GM21576 (cell line): ENCODE measurements at regions not wholly inside any gene's neighbourhood (a gene's known extent, or its start where the extent isn't known, plus 50 kb on each side); places are given as distances from the start of the nearest gene placed in this dataset.

Experiments used
- ATAC-seq: cut with Tn5 transposase; IDR thresholded peaks from one replicate; pipeline ENCODE4 v1.9.1; 2021; ENCODE audit warnings: mild to moderate bottlenecking, moderate library complexity; ENCODE audit not compliant: unreplicated experiment

DNA sequence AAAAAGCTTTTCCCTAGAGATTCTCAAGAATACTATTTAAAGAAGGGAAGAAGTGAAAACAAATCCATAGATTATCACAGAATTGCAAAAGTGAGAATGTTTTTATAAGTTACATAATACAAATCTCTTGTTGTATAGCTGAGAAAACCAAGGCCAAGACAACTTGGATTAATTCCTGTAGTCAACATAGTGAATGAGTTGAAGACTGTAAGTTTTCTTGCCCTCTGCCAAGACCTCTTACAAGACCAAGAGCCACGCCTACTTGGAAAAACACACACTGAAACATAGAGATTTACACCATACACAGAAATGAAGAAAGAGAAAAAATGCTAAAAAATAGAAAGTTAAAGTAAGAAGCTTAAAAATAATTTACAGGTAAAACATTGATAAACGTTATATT, 2024.0 kb downstream of the PCDH7 start:
- no peak for ATAC-seq

DNA sequence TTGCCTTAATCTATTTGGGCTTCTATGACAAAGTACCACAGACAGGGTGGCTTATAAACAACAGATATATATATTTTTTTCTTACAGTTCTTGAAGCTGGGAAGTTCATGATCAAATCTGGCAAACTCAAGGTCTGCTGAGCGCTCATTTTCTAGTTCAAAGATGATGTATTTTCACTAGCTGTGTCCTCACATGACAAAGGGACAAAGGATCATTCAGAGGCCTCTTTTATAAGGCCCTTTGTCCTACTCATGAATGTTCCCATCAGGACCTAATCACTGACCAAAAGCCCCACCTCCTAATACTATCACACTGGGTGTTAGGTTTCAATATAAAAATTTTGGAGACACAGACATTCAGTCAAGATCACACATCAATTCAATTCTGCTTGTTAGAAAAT, 2025.2 kb downstream of the PCDH7 start:
- ATAC-seq, result no peak

DNA sequence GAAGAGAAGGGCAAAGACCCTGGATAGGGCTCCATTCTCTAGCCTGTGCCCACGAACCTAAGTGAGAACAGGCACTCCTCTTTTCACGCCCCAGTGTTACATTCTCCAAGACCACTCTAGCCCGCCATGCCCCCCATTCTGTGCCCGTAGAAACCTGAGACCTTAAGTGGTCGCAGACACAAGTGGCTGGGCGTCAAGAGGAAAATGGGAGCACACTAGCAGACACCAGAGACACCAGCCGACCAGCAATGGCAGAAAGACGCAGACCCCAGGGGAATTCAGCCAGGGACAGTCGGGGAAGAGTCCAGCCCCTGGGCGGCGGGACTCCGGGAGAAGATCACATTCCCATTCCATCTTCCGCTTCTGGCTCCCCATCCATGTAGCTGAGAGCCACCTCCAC, 2027.9 kb downstream of the PCDH7 start:
- ATAC-seq, result no peak

- ATAC-seq, result no peak
These were observed 2028.3 kb downstream of the PCDH7 start for GRCh38 chr4:32748498-32748897.

GRCh38 chr4:32752962-32753361, 2032.8 kb downstream of the PCDH7 start:
- no peak for ATAC-seq

DNA sequence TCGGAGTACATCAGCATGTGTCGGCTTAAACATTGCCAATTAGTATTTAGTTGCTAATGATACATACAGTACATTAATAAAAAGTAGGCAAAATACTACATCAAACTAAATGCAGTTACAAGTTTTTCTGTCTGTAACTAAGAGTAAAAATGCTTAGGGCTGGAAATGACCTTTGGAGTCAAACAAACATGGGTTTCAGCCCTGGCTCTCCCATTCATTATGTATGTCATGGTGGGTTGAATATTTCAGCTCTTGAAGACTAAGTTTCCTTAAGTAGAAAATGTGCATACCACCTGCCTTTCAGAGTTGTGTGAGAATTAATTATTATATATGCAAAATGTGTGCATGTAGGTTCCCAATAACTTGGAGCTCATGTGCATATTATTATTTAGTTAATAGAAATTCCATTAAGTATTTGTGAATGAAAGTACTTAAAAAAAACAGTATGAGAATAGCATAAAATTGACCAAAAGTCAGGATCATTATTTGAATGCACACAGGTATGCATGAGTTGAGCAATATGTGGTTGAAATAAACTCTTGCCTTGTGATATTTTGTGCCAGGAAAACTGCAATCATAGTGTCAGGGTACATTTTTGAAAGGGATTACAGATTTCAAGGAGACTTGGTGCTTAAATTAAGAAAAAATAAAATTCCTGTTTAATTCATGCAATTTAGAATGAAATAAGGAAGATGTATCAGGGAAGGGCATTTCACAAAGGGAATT, 2048.7 kb downstream of the PCDH7 start:
- ATAC-seq, result no peak

- ATAC-seq, result no peak
These were observed 2051.3 kb downstream of the PCDH7 start for GRCh38 chr4:32771491-32771890.

DNA sequence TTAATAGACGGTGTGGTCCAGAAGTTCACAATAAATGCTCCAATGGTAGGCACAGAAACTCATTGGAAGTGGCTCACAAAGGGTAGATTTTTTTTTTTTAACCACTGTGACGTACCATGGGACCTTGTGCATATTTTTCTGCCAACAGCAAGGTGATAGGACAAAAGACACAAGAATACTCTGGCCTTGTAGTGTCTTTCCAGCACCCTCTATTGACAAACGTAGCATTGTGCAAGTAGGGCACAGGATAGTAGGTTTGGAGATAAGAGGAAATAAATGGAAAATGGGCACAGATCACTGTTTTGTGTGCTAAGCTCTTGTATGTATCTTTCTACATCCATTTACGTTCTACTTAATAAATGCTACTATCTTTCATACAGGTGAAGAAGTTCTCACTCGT, 2054.9 kb downstream of the PCDH7 start:
- ATAC-seq, result no peak

DNA sequence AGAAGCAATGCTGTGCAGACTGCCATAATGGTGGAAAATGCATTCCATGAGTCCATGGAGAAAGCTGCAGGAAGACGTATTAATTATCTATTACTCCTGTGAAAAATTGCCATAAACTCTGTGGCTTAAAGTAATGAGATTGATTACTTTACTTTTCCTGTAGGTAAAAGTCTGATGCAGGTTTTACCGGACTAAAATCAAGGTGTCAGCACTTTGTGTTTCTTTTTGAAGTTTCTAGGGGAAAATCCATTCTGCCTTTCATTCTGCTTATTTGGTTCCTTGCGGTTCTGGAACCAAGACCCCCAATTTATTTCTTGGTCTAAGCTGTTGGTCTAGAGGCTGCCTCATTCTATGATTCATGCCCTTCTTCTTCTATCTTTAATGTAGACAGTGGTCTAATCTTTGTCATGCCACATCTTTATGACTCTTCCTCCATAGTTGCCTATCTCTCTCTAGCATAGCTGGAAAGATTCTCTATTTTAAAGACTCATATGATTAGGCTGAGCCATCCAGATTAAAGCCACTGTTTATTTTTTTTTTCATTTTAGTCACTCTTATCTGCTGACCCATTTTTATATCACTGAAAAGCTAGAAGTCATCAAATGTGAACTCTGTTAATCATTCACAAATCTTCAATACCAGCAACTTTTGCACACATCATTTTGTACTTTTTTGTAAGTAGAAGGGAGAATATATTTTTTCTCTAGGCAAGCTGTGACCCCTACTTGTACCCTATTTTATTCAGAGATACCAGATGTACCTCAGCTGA, 2056.4 kb downstream of the PCDH7 start:
- no peak for ATAC-seq

DNA sequence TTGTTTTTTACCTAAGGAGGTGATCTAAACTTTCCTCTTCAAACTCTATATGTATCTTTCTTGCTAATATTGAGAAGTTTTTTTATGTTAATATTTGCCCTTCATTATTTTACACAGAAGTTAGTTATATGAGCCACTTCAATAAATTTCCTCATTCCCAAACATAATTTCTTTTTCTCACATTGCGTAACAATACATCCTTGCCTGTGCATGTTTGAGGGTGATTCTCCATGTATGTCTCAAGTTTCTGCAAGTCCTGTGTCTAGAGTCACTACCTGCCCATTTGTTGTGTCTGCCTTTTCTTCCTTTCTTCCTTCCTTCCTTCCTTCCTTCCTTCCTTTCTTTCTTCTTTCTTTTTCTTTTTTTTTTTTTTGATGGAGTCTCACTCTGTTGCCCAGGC, 2057.9 kb downstream of the PCDH7 start:
- no peak for ATAC-seq

GRCh38 chr4:32778938-32779337, 2058.8 kb downstream of the PCDH7 start:
- no peak for ATAC-seq

- no peak for ATAC-seq
These were observed 2068.9 kb downstream of the PCDH7 start for GRCh38 chr4:32789026-32789608.

- no peak for ATAC-seq
These were observed 2070.6 kb downstream of the PCDH7 start for GRCh38 chr4:32790803-32791202.

DNA sequence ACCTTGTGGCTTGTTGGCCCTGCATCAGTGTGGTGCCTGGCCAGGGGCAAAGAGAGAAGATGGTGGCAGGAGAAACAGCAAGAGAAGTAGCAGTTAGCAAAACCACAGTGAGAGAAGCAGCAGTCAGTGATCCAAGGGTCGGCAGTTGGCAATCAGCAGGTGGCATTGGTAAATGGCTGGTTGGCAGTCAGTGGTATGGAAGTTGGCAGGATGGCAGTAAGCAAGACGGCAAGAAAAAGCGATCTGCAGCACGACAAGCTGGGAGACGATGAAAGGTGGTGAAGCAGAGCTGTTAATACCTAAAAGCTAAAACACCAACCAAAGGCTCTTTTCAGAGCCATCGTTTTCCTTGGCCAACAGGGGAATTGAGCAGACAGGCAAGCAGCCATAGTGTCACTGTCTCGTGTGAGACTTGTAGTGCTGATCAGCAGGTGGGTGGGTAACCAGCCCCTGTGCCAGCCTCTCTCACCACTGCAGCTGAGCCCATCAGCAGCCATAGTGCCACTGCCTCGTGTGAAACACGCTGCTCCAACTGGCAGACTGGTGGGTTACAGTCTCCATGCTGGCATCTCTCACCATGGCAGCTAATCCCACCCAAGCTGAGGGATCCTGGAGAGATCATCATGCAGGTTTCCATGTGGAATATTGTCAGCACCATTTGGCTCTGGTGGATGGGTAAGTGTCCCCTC, 2078.4 kb downstream of the PCDH7 start:
- no peak for ATAC-seq

DNA sequence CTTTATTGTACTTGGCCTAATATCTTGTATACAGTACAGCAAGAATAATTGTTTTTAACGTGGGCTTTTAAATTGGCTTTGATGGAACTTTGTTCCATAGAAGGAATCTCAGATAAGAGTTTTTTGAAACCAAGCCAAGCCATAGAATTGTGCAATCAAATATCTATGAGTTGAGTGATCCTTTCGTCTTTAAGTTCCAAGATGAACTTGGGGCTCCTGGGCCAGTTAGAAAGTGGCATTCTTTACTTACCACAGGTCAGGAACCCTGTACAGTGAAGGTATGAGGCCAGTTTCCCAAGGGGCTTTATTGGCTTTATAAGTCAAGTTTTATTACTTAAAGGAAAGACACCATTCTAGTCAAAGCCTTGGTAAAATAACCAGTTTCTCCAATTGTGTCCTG, 2104.2 kb downstream of the PCDH7 start:
- no peak for ATAC-seq

DNA sequence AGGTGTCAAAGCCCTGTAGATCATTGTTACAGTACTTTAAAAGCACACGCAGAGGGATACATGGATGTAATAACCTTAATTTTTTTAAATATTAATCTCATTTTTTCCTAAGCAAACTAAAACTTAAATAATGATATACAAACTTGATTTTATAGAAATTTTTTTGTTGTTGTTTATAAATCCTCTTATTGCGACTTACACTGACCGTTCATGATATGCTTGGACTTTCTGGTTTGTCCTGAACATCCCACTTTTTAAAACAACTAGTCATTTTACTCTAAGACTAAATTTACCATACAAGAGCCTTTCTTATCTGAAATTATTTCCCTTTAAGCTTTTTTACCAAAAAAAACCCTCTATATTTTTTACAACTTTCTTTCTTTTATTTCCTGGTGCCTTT, 2106.0 kb downstream of the PCDH7 start:
- ATAC-seq, result no peak

DNA sequence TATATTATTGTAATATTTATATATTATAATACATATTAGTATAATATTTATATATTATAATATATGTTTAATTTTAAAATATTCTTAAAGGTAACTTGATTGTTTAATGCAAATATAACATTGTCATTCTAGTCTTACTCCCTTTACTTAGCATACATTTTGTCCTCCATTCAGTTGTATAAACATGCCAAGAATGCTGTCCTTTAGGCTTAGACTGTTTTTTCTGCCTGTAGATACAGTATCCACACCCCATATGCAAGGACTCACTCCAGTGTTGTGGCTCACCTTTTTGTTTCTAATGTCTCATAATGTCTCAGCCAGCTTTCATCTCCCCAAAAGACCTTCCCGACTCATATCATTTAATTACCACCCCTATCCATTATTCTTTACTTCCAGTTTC, 2110.0 kb downstream of the PCDH7 start:
- ATAC-seq, result no peak

DNA sequence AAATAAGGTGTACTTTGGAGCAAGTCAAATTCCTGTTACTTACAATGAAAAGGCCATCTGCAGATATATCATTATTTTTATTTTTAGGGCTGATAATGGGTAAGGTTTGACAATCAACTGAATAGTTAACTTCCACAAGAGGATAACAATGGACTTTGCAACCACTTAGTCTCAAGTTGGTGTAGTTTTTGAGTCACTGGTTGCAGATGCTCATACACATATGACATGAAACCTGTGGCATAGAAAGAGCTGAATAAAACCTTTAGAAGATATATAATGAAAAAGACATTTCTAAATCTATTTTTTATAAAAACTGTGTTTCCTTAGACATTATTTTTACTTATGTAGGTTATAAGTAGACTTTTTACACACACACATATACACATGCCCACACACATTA, 2110.9 kb downstream of the PCDH7 start:
- ATAC-seq, result no peak

DNA sequence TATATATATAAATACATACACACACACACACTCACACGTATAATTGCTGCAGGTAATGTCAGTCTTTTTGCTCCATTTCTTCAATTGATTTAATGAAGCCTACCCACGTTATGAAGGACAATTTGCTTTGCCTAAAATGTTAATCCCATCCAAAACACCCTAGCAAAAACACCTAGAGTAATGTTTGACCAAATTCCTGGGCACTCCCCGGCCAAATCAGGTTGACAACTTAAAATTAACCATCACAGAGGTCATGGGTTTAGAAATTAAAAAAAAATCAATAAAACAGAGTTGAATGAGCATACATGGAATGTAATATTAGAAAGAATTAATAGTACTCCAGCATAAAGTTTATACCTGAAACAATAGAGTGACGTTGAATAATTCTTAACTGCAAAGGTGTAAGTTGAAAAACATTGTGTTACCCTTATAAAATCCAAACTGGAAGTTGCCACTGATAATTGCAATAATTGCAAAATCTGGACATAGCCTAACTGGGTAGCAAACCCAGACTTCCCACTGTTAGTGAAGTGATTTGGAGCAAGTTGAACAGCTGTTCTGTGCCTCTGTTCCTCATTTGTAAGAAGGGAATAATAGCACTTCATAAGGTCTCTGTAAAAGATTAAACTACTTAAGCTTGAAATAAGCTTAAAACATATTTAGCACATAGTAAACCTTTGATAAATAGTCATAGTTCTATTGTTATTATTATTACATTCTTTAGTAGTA, 2120.5 kb downstream of the PCDH7 start:
- ATAC-seq, result no peak

- no peak for ATAC-seq
These were observed 2121.0 kb downstream of the PCDH7 start for GRCh38 chr4:32841217-32841616.

DNA sequence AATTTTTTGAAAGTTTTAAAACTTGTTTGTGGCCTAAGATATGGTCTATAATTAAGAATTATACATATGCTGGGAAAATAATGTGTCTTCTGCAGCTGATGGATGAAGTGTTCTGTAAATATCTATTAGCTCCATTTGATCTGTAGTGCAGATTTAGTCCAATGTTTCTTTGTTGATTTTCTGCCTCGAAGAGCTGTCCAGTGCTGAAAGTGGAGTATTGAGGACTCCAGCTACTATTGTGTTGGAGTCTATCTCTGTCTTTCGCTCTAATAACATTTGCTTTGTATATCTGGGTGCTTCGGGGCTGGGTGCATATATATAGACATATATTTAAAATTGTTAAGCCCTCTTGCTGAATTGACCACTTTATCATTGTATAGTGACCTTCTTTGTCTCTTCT, 2127.3 kb downstream of the PCDH7 start:
- no peak for ATAC-seq
